H1 (cell line): ENCODE measurements at regions not wholly inside any gene's neighbourhood (a gene's known extent, or its start where the extent isn't known, plus 50 kb on each side); places are given as distances from the start of the nearest gene placed in this dataset.

ENCODE experiments used
- BRCA1 ChIP-seq: IDR thresholded peaks from 2 replicates; pipeline ENCODE4 v1.6.1; 2012; ENCODE audit warnings: low read depth, low read length, improper control_type of control experiment
- CBX5 ChIP-seq: fragments of 300-800, 300-1000 bp; sonication (generic); IDR thresholded peaks from 2 replicates; pipeline ENCODE4 v1.7.1; 2016; ENCODE audit warnings: antibody characterized with exemption, low read length, low read depth
- PHF8 ChIP-seq: fragments of 200-600 bp; sonication (generic); conservative IDR thresholded peaks from 2 replicates; pipeline ENCODE4 v1.7.1; 2012; ENCODE audit warnings: low read depth, mild to moderate bottlenecking, inconsistent platforms, low read length, moderate library complexity
- POLR2A ChIP-seq, 2 experiments: IDR thresholded peaks; 1 replicate in 1 of 2; 2 replicates in 1 of 2; pipeline ENCODE4 v1.6.1; 2011; ENCODE audit warnings: low read depth in 2 of 2, low read length in 2 of 2, mild to moderate bottlenecking in 2 of 2; ENCODE audit errors: control extremely low read depth in 1 of 2
- RBBP5 ChIP-seq: IDR thresholded peaks from 2 replicates; pipeline ENCODE4 v1.7.1; 2012; ENCODE audit warnings: low read depth, mild to moderate bottlenecking, inconsistent platforms, low read length, moderate library complexity, borderline replicate concordance
- SP4 ChIP-seq: IDR thresholded peaks from 2 replicates; pipeline ENCODE4 v1.6.1; 2012; ENCODE audit warnings: low read length, inconsistent platforms
- TEAD4 ChIP-seq: IDR thresholded peaks from 2 replicates; pipeline ENCODE4 v1.6.1; 2012; ENCODE audit warnings: low read depth, low read length, inconsistent platforms, mixed read lengths
- TF ChIP-seq, protein P1 (sequence below): IDR thresholded peaks from 2 replicates; pipeline ENCODE4 v1.6.1; 2012; ENCODE audit warnings: inconsistent platforms
- TF ChIP-seq, protein P2 (sequence below): fragments of 300-600 bp; sonication (generic); IDR thresholded peaks from 2 replicates; pipeline ENCODE4 v1.7.1; 2012; ENCODE audit warnings: low read length, moderate library complexity, mild to moderate bottlenecking, inconsistent platforms; ENCODE audit not compliant: insufficient replicate concordance
- TF ChIP-seq, protein P3 (sequence below), 3 experiments: IDR thresholded peaks; 1 replicate in 2 of 3; 2 replicates in 1 of 3; pipeline versions ENCODE4 v1.5.1 to v1.6.1; 2011; ENCODE audit warnings: low read length in 3 of 3, mild to moderate bottlenecking in 3 of 3, inconsistent platforms in 2 of 3, low read depth in 1 of 3, moderate library complexity in 1 of 3; ENCODE audit not compliant: insufficient read depth in 1 of 3; ENCODE audit errors: control extremely low read depth in 1 of 3

DNA sequence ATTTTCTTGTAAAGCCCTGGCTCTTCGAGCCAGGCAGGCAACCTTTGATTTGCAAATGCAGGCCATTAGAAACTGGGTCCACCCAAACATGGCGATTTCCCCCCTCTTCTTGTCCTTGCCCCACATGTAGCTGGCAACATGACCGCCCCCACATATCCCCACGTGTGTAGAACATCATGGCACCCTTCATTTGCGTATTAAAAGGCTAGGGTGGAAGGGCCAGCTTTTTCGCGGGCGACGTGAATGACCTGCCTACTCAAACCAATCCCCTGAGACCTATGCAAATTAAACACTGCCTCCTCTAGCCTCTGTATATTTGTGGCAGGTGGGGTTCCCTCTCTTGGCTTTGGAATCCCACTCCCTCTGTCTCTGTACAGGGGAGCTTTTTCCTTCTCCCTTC lies 107.0 kb upstream of the CLINT1 start (continued):
- no peak for TF ChIP-seq BRCA1
- TF ChIP-seq RBBP5: no peak
- TF ChIP-seq, protein P1, sequence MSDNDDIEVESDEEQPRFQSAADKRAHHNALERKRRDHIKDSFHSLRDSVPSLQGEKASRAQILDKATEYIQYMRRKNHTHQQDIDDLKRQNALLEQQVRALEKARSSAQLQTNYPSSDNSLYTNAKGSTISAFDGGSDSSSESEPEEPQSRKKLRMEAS: peak; percentile 83
- TF ChIP-seq CBX5: no peak
- TF ChIP-seq, protein P2, sequence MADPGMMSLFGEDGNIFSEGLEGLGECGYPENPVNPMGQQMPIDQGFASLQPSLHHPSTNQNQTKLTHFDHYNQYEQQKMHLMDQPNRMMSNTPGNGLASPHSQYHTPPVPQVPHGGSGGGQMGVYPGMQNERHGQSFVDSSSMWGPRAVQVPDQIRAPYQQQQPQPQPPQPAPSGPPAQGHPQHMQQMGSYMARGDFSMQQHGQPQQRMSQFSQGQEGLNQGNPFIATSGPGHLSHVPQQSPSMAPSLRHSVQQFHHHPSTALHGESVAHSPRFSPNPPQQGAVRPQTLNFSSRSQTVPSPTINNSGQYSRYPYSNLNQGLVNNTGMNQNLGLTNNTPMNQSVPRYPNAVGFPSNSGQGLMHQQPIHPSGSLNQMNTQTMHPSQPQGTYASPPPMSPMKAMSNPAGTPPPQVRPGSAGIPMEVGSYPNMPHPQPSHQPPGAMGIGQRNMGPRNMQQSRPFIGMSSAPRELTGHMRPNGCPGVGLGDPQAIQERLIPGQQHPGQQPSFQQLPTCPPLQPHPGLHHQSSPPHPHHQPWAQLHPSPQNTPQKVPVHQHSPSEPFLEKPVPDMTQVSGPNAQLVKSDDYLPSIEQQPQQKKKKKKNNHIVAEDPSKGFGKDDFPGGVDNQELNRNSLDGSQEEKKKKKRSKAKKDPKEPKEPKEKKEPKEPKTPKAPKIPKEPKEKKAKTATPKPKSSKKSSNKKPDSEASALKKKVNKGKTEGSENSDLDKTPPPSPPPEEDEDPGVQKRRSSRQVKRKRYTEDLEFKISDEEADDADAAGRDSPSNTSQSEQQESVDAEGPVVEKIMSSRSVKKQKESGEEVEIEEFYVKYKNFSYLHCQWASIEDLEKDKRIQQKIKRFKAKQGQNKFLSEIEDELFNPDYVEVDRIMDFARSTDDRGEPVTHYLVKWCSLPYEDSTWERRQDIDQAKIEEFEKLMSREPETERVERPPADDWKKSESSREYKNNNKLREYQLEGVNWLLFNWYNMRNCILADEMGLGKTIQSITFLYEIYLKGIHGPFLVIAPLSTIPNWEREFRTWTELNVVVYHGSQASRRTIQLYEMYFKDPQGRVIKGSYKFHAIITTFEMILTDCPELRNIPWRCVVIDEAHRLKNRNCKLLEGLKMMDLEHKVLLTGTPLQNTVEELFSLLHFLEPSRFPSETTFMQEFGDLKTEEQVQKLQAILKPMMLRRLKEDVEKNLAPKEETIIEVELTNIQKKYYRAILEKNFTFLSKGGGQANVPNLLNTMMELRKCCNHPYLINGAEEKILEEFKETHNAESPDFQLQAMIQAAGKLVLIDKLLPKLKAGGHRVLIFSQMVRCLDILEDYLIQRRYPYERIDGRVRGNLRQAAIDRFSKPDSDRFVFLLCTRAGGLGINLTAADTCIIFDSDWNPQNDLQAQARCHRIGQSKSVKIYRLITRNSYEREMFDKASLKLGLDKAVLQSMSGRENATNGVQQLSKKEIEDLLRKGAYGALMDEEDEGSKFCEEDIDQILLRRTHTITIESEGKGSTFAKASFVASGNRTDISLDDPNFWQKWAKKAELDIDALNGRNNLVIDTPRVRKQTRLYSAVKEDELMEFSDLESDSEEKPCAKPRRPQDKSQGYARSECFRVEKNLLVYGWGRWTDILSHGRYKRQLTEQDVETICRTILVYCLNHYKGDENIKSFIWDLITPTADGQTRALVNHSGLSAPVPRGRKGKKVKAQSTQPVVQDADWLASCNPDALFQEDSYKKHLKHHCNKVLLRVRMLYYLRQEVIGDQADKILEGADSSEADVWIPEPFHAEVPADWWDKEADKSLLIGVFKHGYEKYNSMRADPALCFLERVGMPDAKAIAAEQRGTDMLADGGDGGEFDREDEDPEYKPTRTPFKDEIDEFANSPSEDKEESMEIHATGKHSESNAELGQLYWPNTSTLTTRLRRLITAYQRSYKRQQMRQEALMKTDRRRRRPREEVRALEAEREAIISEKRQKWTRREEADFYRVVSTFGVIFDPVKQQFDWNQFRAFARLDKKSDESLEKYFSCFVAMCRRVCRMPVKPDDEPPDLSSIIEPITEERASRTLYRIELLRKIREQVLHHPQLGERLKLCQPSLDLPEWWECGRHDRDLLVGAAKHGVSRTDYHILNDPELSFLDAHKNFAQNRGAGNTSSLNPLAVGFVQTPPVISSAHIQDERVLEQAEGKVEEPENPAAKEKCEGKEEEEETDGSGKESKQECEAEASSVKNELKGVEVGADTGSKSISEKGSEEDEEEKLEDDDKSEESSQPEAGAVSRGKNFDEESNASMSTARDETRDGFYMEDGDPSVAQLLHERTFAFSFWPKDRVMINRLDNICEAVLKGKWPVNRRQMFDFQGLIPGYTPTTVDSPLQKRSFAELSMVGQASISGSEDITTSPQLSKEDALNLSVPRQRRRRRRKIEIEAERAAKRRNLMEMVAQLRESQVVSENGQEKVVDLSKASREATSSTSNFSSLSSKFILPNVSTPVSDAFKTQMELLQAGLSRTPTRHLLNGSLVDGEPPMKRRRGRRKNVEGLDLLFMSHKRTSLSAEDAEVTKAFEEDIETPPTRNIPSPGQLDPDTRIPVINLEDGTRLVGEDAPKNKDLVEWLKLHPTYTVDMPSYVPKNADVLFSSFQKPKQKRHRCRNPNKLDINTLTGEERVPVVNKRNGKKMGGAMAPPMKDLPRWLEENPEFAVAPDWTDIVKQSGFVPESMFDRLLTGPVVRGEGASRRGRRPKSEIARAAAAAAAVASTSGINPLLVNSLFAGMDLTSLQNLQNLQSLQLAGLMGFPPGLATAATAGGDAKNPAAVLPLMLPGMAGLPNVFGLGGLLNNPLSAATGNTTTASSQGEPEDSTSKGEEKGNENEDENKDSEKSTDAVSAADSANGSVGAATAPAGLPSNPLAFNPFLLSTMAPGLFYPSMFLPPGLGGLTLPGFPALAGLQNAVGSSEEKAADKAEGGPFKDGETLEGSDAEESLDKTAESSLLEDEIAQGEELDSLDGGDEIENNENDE: no peak
- no peak for TF ChIP-seq PHF8
- TF ChIP-seq, protein P3, sequence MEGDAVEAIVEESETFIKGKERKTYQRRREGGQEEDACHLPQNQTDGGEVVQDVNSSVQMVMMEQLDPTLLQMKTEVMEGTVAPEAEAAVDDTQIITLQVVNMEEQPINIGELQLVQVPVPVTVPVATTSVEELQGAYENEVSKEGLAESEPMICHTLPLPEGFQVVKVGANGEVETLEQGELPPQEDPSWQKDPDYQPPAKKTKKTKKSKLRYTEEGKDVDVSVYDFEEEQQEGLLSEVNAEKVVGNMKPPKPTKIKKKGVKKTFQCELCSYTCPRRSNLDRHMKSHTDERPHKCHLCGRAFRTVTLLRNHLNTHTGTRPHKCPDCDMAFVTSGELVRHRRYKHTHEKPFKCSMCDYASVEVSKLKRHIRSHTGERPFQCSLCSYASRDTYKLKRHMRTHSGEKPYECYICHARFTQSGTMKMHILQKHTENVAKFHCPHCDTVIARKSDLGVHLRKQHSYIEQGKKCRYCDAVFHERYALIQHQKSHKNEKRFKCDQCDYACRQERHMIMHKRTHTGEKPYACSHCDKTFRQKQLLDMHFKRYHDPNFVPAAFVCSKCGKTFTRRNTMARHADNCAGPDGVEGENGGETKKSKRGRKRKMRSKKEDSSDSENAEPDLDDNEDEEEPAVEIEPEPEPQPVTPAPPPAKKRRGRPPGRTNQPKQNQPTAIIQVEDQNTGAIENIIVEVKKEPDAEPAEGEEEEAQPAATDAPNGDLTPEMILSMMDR (IDR thresholded peaks at IDR 0.05; ENCODE audit: control extremely low read depth in 1 of 3, insufficient read depth in 1 of 3, low read depth in 1 of 3, low read length in 3 of 3): no peak
- peak in 1 of 2 experiments; percentile 35; a peak in 1 of 3 replicates for TF ChIP-seq POLR2A (IDR thresholded peaks at IDR 0.05; ENCODE audit: control extremely low read depth in 1 of 2, low read depth in 2 of 2, low read length in 2 of 2)
- no peak for TF ChIP-seq TEAD4
- no peak for TF ChIP-seq SP4
